HG03469 (cell line): ENCODE measurements at regions not wholly inside any gene's neighbourhood (a gene's known extent, or its start where the extent isn't known, plus 50 kb on each side); places are given as distances from the start of the nearest gene placed in this dataset.

Experiments
- ATAC-seq: cut with Tn5 transposase; IDR thresholded peaks from one replicate; pipeline ENCODE4 v1.9.1; 2021; ENCODE audit warnings: mild to moderate bottlenecking, moderate library complexity, moderate number of reproducible peaks; ENCODE audit not compliant: unreplicated experiment

GRCh38 chr5:61887271-61887670, 418.7 kb upstream of the KIF2A start:
- no peak for ATAC-seq

DNA sequence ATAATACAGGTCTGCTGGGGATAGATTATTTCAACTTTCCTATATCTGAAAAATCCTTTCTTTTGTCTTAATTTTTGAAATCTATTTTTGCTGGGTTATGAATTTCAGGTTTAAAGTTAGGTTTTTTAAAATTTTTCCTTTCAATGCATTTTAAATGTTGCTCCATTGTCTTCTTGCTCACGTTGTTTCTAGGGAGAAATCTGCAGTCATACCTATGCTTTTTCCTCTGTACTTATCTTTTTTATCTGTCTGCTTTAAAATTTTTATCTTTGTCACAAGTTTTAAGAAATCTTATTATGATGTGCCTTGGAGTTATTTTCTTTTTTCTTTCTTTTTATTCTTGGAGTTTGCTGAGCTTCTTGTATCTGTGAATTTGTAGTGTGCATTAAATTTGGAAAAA, 412.0 kb upstream of the KIF2A start:
- no peak for ATAC-seq

- ATAC-seq = no peak
These were observed 409.2 kb upstream of the KIF2A start for GRCh38 chr5:61896811-61897210.

- ATAC-seq = no peak
These were observed 408.8 kb upstream of the KIF2A start for GRCh38 chr5:61897251-61897650.

DNA sequence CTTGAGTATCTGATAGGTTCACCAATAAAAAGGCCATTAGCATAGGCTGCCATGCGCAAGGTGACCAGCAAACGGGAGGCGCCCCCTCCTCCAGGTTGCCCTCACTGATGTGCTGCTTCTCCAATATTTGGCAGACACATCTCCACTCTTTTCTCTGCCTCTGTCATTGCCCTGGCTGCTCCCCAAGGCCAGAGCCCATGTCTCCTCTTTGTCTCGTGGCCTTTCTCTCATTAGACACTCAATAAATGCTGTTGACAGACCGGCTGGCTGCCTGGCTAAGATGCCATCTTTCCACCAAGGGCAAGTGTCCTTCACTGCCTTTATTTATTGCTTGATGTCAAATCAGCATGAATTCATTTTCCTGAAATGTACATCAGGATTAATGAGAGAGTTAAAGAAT, 404.0 kb upstream of the KIF2A start:
- ATAC-seq = no peak

DNA sequence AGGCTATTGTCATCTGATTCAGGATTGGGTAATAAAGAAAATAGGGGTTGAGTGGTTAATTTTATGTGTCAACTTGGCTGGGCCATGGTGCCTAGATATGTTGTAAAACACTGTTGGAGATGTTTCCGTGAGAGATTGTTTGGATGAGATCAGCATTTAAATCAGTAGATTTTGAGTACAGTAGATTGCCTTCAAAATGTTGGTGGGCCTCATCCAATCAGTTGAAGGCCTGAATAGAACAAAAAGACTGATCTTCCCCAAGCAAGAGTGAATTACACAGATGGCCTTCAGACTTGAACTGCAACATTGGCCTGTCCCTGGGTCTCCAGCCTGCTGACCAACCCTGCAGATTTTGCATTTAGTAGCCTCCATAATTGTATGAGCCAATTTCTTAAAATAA, 401.3 kb upstream of the KIF2A start:
- no peak for ATAC-seq

DNA sequence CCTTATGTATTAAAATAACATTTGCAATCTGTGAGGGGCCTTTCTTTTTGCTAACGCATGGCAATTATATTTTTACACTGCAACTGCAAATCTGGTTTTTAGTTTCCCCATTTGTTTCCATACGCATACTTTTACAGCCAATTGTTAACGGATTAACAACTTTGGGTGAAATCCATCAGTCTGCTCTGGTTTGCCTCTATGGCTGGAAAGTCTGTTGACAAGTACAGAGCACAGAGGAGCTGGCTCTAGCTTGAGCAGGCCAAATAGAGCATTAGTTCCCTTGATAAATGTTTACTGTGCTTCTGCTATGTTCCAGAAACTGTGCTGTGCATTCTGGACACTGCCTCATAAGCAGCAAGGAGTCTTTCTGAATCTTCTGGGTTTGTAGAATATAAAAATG, 400.4 kb upstream of the KIF2A start:
- ATAC-seq = no peak

- no peak for ATAC-seq
These were observed 399.2 kb upstream of the KIF2A start for GRCh38 chr5:61906820-61907219.

GRCh38 chr5:61907995-61908394, 398.0 kb upstream of the KIF2A start:
- no peak for ATAC-seq

DNA sequence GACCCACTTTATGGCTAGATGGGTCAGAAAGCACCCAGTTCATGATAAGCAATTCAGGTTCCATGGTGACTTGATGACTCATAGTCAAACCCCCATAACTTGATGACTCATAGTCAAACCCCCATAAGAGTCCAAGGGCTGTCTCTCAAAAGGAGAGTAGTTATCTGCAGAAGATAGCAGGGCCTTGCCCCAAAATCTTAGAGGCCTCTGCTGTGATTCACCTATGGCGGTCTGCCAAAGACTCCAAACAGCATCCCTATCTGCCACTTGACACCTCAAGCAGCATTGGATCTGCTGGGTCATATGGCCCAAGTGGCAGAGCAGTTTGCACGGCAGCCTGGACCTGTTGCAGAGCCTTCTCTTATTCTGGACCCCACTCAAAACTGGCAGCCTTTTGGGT, 395.2 kb upstream of the KIF2A start:
- ATAC-seq = no peak

GRCh38 chr5:61912559-61912958, 393.4 kb upstream of the KIF2A start:
- ATAC-seq = no peak

GRCh38 chr5:61915646-61916045, 390.4 kb upstream of the KIF2A start:
- ATAC-seq = no peak

GRCh38 chr5:61916621-61917620, 389.1 kb upstream of the KIF2A start:
- ATAC-seq = no peak

DNA sequence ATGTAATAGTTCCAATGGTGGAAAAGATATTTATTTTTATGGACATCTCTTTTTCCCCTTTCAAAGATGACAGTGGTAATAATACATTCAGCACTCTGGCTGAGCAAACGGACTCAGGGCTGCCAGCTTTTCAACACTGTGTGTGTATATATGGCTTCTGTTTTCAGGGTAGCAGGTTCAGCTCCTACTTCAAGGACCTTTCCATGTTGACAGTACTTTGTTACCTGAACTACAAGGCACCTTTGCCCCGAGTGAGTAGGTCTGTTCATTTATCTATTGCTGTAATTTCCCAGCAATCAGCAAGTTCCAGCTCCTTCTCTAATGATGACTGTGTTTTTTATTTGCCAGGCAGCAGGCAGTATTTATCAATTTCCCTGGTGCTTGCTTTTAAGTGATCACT, 387.4 kb upstream of the KIF2A start:
- ATAC-seq = no peak

DNA sequence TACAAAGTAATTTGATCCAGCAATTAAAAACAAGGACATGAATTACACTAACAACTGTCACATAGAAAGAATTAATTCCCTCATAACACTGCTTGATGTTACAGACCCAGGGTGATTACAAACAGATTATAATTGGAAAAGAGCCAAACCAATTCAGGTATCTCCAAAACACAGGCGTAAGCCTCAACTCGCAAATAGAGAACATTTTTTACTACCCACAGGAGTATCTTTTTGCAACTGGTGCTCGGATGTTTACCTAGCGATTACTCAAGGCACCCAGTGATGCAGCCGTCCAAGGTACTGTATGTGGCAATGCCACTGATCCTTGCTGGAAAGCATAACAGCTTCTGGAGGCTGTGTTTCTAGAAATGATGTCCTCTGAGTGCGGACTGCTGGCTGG, 386.1 kb upstream of the KIF2A start:
- ATAC-seq = no peak

DNA sequence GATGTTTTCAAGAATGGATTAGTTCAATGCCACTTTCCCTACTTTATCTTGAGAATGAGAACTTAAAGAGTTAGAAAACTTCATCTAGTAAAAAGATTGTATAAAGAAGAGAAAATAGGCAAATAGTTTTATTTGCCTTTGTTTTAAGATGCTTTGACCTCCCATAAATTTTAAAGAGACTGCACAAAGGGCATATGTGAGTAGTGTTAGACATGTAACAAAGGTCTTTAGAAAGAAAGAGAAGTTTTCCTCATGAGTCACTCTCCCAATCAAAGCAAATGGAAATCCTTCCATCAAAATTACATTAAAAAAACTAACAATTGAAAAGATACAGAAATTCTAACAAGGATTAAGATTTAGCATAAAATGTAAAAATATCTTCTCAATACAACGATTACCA, 381.8 kb upstream of the KIF2A start:
- ATAC-seq = no peak

DNA sequence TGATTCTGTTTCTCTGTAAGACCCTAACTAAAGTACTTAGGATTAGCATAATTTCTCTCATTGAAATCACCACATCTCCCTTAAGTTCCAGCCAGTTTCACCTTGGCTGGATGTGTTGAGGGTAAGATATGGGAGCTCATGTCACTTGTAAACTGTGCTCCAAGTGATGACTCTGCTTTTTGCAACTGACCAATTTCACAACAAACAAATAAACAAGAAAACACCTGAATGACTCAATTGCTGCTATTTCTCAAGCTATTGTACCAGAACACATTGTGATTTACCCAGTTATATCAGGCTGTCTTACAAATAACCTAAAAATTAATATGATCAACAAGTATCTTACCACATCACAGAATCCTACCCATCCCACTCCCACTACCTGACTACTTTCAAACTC, 379.1 kb upstream of the KIF2A start:
- no peak for ATAC-seq

GRCh38 chr5:61931236-61931635, 374.8 kb upstream of the KIF2A start:
- ATAC-seq = no peak

DNA sequence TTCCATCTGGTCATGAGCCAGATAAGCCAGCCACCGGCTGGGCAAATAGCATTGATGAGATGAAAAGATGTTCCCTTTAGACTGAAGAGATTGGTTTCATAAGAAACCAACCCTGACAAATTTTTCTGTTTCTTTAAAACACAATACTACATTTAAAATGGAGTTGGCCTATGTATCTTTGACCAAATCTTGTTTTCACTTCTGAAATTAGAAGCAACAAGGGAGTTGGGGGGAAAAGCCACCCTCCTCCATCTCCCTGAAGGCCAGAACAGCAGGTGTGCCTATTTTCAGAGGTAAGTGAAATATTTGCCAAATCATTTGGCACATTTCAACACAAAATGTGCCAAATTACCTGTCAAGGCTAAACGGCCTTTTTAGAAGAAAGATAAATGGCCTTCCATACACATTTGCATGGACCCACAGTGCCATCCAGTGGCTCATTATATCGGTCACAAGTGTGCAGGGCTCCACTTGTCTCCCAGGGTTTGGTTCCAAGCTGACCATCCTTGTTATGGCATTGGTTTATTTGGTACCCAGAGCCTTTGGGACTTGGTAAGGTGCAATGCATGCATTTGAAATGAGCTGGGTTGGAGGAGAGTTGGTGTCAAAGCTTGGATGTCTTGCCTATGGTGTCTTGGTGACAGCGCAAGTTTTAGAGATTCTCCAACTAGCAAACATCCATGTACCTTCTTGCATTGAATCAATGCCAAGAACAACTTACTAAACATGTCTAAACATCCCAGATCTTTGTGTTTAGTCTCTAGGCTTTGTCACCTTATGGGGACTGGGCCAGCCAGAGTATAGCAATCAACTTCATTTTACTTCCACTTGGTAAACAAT, 372.0 kb upstream of the KIF2A start:
- peak; percentile 58 for ATAC-seq

DNA sequence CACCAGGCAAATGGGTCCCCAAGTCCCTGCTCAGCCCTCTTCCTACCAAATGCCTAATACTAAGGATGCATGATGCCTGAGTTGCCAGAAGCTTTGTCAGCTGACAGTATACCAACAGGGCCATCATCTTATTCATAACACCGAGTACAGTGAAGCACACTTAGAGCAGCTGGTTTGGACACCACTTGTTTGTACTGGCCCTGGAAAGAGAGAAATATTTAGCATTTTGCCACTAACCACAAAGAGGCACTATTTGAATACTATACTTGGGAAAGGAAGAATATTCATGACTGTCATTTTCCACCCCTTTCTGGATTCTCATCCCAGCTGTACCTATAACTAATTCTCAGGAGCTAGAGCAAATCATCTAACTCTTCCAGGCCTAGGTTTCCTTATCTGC, 364.4 kb upstream of the KIF2A start:
- ATAC-seq = no peak

- ATAC-seq = no peak
These were observed 363.4 kb upstream of the KIF2A start for GRCh38 chr5:61942462-61943049.
